PFSK-1 (cell line): ENCODE measurements at regions not wholly inside any gene's neighbourhood (a gene's known extent, or its start where the extent isn't known, plus 50 kb on each side); places are given as distances from the start of the nearest gene placed in this dataset.

ENCODE experiments used
- FOXP2 ChIP-seq: optimal IDR thresholded peaks from 2 replicates; pipeline ENCODE3; 2011; ENCODE audit warnings: borderline replicate concordance, control low read depth, inconsistent platforms; ENCODE audit not compliant: insufficient read depth; ENCODE audit errors: extremely low read length, extremely low read depth
- POLR2AphosphoS5 ChIP-seq: IDR thresholded peaks from 2 replicates; pipeline ENCODE4 v1.6.1; 2012; ENCODE audit warnings: low read depth, mild to moderate bottlenecking, control low read depth, low read length, moderate library complexity
- SIN3A ChIP-seq: IDR thresholded peaks from 2 replicates; pipeline ENCODE4 v1.6.1; 2012; ENCODE audit warnings: mild to moderate bottlenecking, low read length, moderate library complexity, borderline replicate concordance; ENCODE audit not compliant: insufficient read depth
- TAF1 ChIP-seq: IDR thresholded peaks from 2 replicates; pipeline ENCODE4 v1.6.1; 2012; ENCODE audit warnings: low read length, control low read depth, borderline replicate concordance; ENCODE audit not compliant: insufficient read depth
- TF ChIP-seq, protein P1 (sequence below), 2 experiments: IDR thresholded peaks; 2 replicates each; pipeline versions ENCODE4 v1.6.1 to v1.8.0; 2011 to 2012; ENCODE audit warnings: low read depth in 2 of 2, low read length in 2 of 2, control low read depth in 1 of 2, inconsistent platforms in 1 of 2, mild to moderate bottlenecking in 1 of 2, moderate library complexity in 1 of 2; ENCODE audit not compliant: insufficient read depth in 1 of 2

DNA sequence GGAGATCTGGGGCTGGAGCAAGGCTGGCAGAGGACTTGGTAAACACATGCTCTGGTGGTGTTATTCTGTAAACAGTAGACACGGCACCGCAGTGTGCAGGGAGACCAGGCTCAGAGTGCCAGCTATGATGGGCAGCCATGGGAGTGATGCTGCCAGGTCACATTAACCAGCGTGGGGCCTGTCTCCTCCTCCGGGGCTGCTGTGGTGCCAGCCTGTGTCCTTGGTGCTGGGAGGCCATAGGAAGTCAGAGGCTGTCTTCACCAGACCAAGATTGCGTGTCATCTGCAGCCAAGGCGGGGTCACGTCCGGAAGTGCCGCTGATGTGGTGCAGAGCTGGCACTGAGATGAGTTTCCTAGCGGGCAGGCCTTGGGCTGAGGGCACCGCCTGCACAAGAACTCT lies 236.0 kb downstream of the GLRX3 start:
- TF ChIP-seq, protein P1, sequence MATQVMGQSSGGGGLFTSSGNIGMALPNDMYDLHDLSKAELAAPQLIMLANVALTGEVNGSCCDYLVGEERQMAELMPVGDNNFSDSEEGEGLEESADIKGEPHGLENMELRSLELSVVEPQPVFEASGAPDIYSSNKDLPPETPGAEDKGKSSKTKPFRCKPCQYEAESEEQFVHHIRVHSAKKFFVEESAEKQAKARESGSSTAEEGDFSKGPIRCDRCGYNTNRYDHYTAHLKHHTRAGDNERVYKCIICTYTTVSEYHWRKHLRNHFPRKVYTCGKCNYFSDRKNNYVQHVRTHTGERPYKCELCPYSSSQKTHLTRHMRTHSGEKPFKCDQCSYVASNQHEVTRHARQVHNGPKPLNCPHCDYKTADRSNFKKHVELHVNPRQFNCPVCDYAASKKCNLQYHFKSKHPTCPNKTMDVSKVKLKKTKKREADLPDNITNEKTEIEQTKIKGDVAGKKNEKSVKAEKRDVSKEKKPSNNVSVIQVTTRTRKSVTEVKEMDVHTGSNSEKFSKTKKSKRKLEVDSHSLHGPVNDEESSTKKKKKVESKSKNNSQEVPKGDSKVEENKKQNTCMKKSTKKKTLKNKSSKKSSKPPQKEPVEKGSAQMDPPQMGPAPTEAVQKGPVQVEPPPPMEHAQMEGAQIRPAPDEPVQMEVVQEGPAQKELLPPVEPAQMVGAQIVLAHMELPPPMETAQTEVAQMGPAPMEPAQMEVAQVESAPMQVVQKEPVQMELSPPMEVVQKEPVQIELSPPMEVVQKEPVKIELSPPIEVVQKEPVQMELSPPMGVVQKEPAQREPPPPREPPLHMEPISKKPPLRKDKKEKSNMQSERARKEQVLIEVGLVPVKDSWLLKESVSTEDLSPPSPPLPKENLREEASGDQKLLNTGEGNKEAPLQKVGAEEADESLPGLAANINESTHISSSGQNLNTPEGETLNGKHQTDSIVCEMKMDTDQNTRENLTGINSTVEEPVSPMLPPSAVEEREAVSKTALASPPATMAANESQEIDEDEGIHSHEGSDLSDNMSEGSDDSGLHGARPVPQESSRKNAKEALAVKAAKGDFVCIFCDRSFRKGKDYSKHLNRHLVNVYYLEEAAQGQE (IDR thresholded peaks at IDR 0.05; ENCODE audit: insufficient read depth in 1 of 2, low read depth in 2 of 2, low read length in 2 of 2): no peak
- TF ChIP-seq TAF1: no peak
- TF ChIP-seq SIN3A: no peak
- TF ChIP-seq POLR2AphosphoS5: no peak
- no peak for TF ChIP-seq FOXP2

DNA sequence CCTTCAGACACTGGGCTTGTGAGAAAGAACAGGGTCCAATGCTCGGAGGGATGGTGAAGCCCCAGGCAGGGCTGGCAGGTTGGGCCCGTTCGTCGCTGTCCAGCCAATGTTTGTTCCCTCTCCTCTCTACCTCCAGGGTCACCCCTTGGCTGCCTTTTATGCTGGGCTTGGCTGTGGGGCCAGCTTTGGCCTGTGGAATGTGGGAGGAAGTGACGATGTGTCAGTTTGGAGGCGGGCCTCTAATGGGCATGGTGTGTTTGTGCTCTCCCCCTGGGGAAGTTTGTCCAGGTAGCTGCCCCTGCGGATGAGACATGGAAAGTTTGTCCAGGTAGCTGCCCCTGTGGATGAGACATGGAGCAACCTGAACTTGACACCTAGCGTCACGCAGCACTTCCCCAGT lies 236.7 kb downstream of the GLRX3 start:
- TF ChIP-seq TAF1 (no peak), SIN3A (no peak), POLR2AphosphoS5 (no peak)

DNA sequence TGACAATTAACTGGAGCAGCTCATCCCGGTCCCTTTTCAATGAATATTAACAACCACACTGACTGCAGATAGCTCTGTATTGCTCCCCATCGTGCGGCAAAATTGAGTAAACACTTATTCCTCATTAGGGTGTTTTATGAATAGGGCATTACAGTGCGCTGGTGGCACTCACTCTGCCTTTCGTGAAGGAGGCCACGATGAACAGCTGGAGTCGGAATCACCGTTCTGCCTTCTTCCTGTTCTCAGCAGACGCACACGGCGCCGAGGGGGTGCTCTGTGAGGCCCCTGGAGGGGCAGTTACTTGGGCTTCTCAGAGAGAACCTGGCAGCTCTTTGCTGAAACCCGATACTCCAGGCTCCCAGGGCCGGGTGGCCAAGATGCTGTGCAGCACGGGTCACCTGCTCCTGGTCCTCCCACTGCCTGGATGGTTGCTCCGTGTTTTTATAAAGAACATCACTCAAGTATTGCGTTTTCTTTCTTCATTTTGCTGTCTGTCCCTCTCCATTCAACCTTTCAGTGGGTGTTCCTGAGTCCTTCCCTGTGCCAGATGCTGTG lies 241.9 kb downstream of the GLRX3 start:
- TF ChIP-seq SIN3A (no peak), FOXP2 (no peak), TAF1 (no peak), POLR2AphosphoS5 (no peak)
- TF ChIP-seq, protein P1 (IDR thresholded peaks at IDR 0.05; ENCODE audit: insufficient read depth in 1 of 2, low read depth in 2 of 2, low read length in 2 of 2): no peak

DNA sequence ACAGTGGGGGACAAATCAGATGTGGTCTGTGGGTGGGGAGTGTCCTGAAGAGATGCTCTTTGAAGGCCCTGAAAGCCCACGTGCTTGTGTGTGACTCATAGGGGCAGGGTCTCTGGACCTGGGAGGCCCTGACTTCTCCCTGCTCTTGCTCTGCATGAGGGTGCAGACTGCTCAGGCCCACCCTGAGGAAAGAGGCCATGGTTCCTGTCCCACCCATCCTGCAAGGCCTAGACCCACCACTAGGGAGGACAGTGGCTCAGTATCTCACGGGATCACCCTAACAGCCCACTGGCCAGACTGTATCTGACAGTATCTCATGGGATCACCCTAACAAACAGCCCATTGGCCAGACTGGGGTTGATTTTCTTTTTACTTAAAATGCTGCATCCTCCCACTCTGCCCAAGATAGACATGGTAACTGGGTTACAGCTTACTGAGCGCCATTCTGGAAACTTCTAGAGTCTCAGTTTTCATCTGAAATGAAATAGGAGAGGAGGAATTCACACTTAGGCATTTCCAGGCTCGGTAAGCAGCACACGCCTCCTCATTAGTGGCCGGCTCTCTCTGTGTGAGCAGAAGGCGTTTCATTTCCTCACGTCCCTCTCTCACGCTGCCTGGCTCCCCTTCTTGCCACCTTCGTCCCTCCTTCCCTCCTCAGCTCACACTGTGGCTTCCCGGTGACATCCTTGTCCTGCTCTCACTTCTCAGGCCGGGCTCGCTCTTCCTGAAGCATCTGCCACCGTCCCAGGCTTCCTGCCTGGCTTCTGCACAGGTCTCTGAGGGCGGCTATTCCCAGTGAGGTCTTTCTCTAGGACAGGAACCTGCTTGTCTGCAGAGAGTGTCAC lies 242.6 kb downstream of the GLRX3 start:
- TF ChIP-seq SIN3A (no peak), TAF1 (no peak)

DNA sequence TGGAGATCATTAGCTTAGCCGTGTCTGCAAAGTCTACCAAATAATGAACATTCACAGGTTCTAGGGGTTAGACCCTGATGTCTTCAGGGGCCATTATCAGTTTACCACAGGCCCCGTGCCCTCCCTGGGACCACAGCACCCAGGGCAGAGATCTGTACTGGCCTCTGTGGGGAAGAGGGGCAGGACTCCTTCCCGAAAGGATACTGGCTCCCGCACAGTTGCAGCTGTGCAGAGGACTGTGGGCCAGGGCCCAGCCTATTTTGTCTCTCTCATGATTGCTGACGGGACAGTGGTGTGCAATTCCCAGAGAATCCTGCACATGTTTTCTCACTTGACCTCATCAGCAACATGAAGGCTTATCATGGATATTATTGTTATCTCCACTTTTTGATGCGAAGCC lies 243.9 kb downstream of the GLRX3 start:
- no peak for TF ChIP-seq SIN3A

DNA sequence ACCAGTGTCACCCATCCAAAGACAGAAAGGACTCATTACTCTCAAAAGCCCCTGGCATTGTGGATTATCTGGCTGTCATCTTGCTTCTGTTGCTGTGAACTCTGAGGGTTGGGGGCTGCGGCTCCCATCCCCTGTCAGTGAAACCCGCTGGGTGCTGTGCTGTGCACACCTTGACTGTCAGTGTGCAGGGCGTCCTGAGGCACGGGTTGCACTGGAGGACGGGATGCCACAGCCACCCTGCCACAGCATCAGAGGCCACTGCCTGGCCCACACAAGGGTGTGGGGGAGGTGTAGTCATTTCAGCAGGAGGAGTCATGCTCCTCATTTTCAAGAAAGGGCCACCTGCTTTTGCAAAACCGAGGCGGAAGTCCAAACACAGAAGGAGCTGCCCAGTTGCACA lies 245.8 kb downstream of the GLRX3 start:
- no peak for TF ChIP-seq SIN3A
- TF ChIP-seq FOXP2: no peak
- no peak for TF ChIP-seq TAF1
- TF ChIP-seq POLR2AphosphoS5: no peak
- TF ChIP-seq, protein P1 (IDR thresholded peaks at IDR 0.05; ENCODE audit: insufficient read depth in 1 of 2, low read depth in 2 of 2, low read length in 2 of 2): no peak
